GM18520 (cell line): ENCODE measurements at regions not wholly inside any gene's neighbourhood (a gene's known extent, or its start where the extent isn't known, plus 50 kb on each side); places are given as distances from the start of the nearest gene placed in this dataset.

Source experiments
- ATAC-seq: cut with Tn5 transposase; IDR thresholded peaks from one replicate; pipeline ENCODE4 v1.9.1; 2021; ENCODE audit not compliant: unreplicated experiment

- ATAC-seq: no peak
Measured at GRCh38 chr4:58711039-58711438, 1600.9 kb upstream of the IGFBP7 start.

- no peak for ATAC-seq
Measured at GRCh38 chr4:58688568-58688967, 1578.4 kb upstream of the IGFBP7 start.

GRCh38 chr4:58679886-58680285, 1569.7 kb upstream of the IGFBP7 start:
- no peak for ATAC-seq

- ATAC-seq: no peak
Measured at GRCh38 chr4:58679051-58679450, 1568.9 kb upstream of the IGFBP7 start.

GRCh38 chr4:58669783-58670182, 1559.6 kb upstream of the IGFBP7 start:
- ATAC-seq: no peak

- no peak for ATAC-seq
Measured at GRCh38 chr4:58665649-58666048, 1555.5 kb upstream of the IGFBP7 start.

- no peak for ATAC-seq
Measured at GRCh38 chr4:58658701-58659100, 1548.5 kb upstream of the IGFBP7 start.

GRCh38 chr4:58653251-58653650, 1543.1 kb upstream of the IGFBP7 start:
- ATAC-seq: no peak

GRCh38 chr4:58649226-58649625, 1539.0 kb upstream of the IGFBP7 start:
- ATAC-seq: no peak

GRCh38 chr4:58646126-58646525, 1535.9 kb upstream of the IGFBP7 start:
- no peak for ATAC-seq

- no peak for ATAC-seq
Measured at GRCh38 chr4:58644549-58644948, 1534.4 kb upstream of the IGFBP7 start.

- ATAC-seq: no peak
Measured at GRCh38 chr4:58636381-58636780, 1526.2 kb upstream of the IGFBP7 start.

GRCh38 chr4:58617226-58617625, 1507.0 kb upstream of the IGFBP7 start:
- ATAC-seq: no peak

GRCh38 chr4:58611012-58611411, 1500.8 kb upstream of the IGFBP7 start:
- no peak for ATAC-seq

- no peak for ATAC-seq
Measured at GRCh38 chr4:58606303-58606702, 1496.1 kb upstream of the IGFBP7 start.

GRCh38 chr4:58603951-58604350, 1493.8 kb upstream of the IGFBP7 start:
- ATAC-seq: no peak

- ATAC-seq: no peak
Measured at GRCh38 chr4:58602731-58603359, 1492.7 kb upstream of the IGFBP7 start.

GRCh38 chr4:58602022-58602421, 1491.8 kb upstream of the IGFBP7 start:
- no peak for ATAC-seq

GRCh38 chr4:58600290-58600689, 1490.1 kb upstream of the IGFBP7 start:
- no peak for ATAC-seq

- ATAC-seq: no peak
Measured at GRCh38 chr4:58590722-58591121, 1480.5 kb upstream of the IGFBP7 start.

- no peak for ATAC-seq
Measured at GRCh38 chr4:58587856-58588255, 1477.7 kb upstream of the IGFBP7 start.

- ATAC-seq: no peak
Measured at GRCh38 chr4:58566260-58566659, 1456.1 kb upstream of the IGFBP7 start.

GRCh38 chr4:58564695-58565475, 1454.7 kb upstream of the IGFBP7 start:
- ATAC-seq: no peak
